ENCODE measurements at regions not wholly inside any gene's neighbourhood (a gene's known extent, or its start where the extent isn't known, plus 50 kb on each side); places are given as distances from the start of the nearest gene placed in this dataset.

DNA sequence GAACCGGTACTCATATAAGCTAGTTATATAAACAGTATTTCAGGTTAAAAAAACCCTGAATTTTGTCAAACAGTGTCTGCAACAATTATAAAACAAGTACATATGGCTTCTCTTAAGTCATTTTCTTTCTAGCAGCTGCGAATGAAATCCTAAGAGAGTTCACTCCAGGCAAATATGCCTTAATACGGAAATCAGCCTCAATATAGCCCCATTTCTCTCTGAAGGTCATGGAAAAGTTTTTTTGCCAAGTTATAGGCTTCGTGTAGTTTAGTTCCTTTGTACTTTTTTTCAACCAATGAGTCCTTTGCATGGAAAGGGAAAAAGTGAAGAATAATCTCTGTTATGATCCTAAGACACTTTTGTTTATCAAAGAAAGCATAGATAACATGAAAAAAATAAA, 848.0 kb upstream of the ACO1 start:
- TF ChIP-seq ZNF274 (IDR thresholded peaks at IDR 0.05; ENCODE audit: low read depth, low read length): no peak
- TF ChIP-seq POLR2A (IDR thresholded peaks at IDR 0.05; ENCODE audit: borderline replicate concordance, extremely low read depth, insufficient read depth, insufficient read length): no peak
- no peak for TF ChIP-seq EZH2 (IDR thresholded peaks at IDR 0.05)
- TF ChIP-seq YY1 (IDR thresholded peaks at IDR 0.05; ENCODE audit: extremely low read depth, insufficient replicate concordance, low read depth, low read length): no peak
- TF ChIP-seq, protein P1, sequence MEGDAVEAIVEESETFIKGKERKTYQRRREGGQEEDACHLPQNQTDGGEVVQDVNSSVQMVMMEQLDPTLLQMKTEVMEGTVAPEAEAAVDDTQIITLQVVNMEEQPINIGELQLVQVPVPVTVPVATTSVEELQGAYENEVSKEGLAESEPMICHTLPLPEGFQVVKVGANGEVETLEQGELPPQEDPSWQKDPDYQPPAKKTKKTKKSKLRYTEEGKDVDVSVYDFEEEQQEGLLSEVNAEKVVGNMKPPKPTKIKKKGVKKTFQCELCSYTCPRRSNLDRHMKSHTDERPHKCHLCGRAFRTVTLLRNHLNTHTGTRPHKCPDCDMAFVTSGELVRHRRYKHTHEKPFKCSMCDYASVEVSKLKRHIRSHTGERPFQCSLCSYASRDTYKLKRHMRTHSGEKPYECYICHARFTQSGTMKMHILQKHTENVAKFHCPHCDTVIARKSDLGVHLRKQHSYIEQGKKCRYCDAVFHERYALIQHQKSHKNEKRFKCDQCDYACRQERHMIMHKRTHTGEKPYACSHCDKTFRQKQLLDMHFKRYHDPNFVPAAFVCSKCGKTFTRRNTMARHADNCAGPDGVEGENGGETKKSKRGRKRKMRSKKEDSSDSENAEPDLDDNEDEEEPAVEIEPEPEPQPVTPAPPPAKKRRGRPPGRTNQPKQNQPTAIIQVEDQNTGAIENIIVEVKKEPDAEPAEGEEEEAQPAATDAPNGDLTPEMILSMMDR (IDR thresholded peaks at IDR 0.05 in 2 of 3, conservative IDR thresholded peaks at IDR 0.05 in 1 of 3; ENCODE audit: borderline replicate concordance in 1 of 3, insufficient read depth in 1 of 3, low read depth in 2 of 3, low read length in 2 of 3): no peak
